Fibroblast of villous mesenchyme (primary cell): ENCODE measurements at regions not wholly inside any gene's neighbourhood (a gene's known extent, or its start where the extent isn't known, plus 50 kb on each side); places are given as distances from the start of the nearest gene placed in this dataset.
"Not testable (repeated sequence)": the region's sequence is repeated elsewhere in the genome, so short reads cannot be mapped to it uniquely, and the experiment has no call there.

Experiments used
- DNase-seq: peaks from one replicate; pipeline ENCODE4 v3.0.0-alpha.2; 2010; ENCODE audit warnings: low read depth
- H3K4me3 ChIP-seq: 2 replicates; pipeline ENCODE4 v1.5.1; 2011; ENCODE audit warnings: low read depth, mild to moderate bottlenecking, low read length
- TF ChIP-seq, protein P1 (sequence below): IDR thresholded peaks from 2 replicates; pipeline ENCODE4 v1.5.1; 2012; ENCODE audit warnings: low read depth, mild to moderate bottlenecking, low read length; ENCODE audit not compliant: insufficient read depth

DNA sequence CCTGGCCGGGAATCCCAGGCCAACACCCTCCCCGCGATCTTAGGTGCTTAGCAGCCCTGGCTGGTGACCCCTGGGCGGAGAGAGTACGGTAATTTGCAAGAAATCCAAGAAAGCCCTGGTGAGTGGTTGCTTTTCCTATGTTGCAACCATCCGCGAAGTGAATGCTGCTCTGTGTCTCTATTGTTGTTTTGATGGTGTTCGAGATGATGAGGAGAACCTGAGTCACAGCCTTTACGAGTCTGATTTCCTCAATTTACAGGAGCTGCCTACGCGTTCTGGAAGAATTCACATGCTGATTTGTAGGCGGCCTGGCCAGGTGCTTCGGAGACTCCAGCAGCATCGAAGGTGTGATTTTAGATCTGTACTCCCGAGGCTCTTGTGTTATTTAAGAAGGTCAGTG, 63.3 kb downstream of the TMEM235 start:
- DNase-seq = peak; percentile 65
- TF ChIP-seq, protein P1, sequence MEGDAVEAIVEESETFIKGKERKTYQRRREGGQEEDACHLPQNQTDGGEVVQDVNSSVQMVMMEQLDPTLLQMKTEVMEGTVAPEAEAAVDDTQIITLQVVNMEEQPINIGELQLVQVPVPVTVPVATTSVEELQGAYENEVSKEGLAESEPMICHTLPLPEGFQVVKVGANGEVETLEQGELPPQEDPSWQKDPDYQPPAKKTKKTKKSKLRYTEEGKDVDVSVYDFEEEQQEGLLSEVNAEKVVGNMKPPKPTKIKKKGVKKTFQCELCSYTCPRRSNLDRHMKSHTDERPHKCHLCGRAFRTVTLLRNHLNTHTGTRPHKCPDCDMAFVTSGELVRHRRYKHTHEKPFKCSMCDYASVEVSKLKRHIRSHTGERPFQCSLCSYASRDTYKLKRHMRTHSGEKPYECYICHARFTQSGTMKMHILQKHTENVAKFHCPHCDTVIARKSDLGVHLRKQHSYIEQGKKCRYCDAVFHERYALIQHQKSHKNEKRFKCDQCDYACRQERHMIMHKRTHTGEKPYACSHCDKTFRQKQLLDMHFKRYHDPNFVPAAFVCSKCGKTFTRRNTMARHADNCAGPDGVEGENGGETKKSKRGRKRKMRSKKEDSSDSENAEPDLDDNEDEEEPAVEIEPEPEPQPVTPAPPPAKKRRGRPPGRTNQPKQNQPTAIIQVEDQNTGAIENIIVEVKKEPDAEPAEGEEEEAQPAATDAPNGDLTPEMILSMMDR = no peak
- H3K4me3 ChIP-seq = no peak overlapping the region

DNA sequence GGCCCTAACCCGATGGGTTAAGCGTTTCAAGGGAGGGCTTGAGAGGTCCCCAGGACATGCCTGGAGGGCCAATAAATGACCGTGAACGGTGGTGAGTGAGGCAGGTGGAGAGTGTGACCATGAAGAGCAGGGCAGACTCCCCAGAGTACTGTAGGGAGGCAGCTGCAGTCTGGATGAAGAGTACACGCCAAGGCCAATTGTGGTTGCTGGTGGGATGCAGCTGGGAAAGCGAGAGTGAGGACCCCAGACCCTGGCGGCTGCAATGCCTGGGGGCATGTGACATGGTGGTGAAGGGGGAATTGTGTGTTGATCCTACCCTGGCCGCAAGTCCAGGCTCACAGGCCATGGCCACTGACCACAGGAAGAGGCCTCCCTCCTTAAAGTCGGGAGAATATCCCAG, 62.9 kb downstream of the TMEM235 start:
- TF ChIP-seq, protein P1 = no peak
- no peak overlapping the region for H3K4me3 ChIP-seq
- no peak for DNase-seq

DNA sequence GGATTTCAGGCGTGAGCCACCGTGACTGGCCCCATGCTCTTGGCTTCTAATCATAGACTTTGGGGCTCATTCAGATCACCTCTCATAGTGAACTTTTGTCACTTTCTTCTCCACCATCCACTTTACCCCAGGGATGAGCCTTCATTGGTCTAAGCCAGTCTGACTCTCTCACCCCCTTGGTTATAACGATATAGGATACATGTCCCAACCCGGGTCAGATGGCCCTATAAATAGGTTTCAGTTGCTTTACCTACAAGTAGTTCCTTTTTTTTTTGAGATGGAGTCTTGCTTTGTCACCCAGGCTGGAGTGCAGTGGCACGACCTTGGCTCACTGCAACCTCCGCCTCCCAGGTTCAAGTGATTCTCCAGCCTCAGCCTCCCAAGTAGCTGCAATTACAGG, 61.7 kb downstream of the TMEM235 start:
- DNase-seq, H3K4me3 ChIP-seq: not testable (repeated sequence)

DNA sequence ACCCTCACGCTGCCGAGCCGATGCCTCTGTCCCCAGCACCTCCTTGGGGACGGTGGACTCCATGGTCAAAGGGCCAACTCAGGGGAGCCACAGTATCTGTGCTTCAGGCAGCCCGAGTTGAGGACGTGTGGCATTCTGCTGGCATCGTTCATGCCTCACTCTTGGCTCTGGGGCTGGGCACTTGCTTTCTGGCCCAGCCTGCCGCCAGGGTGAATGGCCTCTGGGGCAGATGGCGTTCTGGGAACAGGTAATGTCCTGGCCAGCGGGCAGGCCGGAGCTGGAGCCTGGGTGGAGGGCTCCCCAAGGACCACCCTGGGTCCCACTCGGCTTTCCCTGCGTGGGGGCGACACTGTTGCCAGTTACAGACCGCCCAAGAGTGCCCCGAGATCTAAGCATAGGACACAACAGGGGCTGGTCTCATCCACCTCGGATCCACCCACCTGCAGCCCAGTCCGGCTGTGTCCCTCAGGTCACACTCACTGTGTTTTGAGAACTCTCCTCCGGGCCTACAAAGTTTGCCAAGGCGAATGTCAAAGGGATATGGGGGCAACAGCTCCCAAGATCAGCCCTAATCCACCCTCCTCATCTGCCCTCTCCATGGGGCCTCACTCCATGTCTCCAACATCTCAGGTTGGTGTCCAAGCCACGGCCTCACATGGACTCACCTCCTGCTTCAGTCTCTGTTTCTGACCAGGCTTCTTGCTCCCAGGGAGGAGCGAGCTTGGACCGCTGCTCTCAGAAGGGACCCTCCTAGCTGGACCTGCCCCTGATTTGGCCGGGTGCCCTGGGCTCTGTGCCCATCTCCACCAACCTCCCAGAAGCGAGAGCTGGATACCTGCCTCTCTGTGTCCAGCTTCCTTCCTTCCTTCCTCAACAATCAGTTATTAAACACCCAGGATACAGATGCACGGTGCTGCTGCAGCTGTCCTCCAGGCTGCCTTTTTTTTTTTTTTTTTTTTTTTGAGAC, 60.8 kb downstream of the TMEM235 start:
- H3K4me3 ChIP-seq = no peak overlapping the region
- DNase-seq = no peak
- TF ChIP-seq, protein P1 = no peak

DNA sequence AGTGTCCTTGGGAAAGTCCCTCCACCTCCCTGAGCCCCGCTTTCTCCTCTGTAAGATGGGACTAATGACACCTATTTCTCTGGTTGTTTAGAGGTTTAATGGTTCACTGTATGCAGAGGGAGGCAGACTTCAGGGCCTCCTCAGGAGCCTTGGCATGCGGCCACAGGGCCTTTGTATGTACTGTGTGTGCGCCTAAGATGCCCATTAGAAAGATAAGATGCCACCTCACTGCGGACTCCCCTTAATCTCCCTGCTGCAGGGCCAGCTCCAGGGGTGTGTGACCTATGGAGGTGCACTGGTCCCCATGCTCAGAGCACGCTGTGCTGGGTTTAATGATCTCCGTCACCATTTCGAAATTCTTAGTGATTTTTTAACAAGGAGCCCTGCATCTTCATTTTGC, 59.3 kb downstream of the TMEM235 start:
- H3K4me3 ChIP-seq = no peak overlapping the region
- DNase-seq = no peak
- TF ChIP-seq, protein P1 = no peak
